HG03060 (cell line): ENCODE measurements at regions not wholly inside any gene's neighbourhood (a gene's known extent, or its start where the extent isn't known, plus 50 kb on each side); places are given as distances from the start of the nearest gene placed in this dataset.
"Not testable (repeated sequence)": the region's sequence is repeated elsewhere in the genome, so short reads cannot be mapped to it uniquely, and the experiment has no call there.

Source experiments
- ATAC-seq: cut with Tn5 transposase; IDR thresholded peaks from one replicate; pipeline ENCODE4 v1.9.1; 2021; ENCODE audit warnings: low read depth, moderate number of reproducible peaks; ENCODE audit not compliant: unreplicated experiment

GRCh38 chr10:45111509-45111908 is 110.8 kb downstream of the ZNF22 start:
- ATAC-seq: no peak

- ATAC-seq: not testable (repeated sequence)
These were observed 117.2 kb downstream of the ZNF22 start for GRCh38 chr10:45117940-45118339.

- ATAC-seq: no peak
These were observed 118.2 kb downstream of the ZNF22 start for GRCh38 chr10:45118929-45119328.

- ATAC-seq: not testable (repeated sequence)
These were observed 121.6 kb downstream of the ZNF22 start for GRCh38 chr10:45122180-45122860.

GRCh38 chr10:45135443-45136198 is 134.9 kb downstream of the ZNF22 start:
- no peak for ATAC-seq

- ATAC-seq: no peak
These were observed 135.5 kb downstream of the ZNF22 start for GRCh38 chr10:45136256-45136655.

- ATAC-seq: no peak
These were observed 143.8 kb downstream of the ZNF22 start for GRCh38 chr10:45144326-45145070.

GRCh38 chr10:45145143-45145542 is 144.4 kb downstream of the ZNF22 start:
- not testable (repeated sequence) for ATAC-seq

- ATAC-seq: no peak
These were observed 146.3 kb downstream of the ZNF22 start for GRCh38 chr10:45147000-45147399.

GRCh38 chr10:45150997-45151396 is 150.3 kb downstream of the ZNF22 start:
- ATAC-seq: no peak

- ATAC-seq: no peak
These were observed 150.9 kb downstream of the ZNF22 start for GRCh38 chr10:45151467-45152214.

GRCh38 chr10:45152726-45153125 is 152.0 kb downstream of the ZNF22 start:
- ATAC-seq: no peak

- no peak for ATAC-seq
These were observed 153.8 kb downstream of the ZNF22 start for GRCh38 chr10:45154502-45154901.

GRCh38 chr10:45155784-45156183 is 155.1 kb downstream of the ZNF22 start:
- no peak for ATAC-seq

- ATAC-seq: no peak
These were observed 155.1 kb downstream of the OR13A1 start for GRCh38 chr10:45160271-45160670.

GRCh38 chr10:45163315-45163975 is 152.0 kb downstream of the OR13A1 start:
- ATAC-seq: no peak

GRCh38 chr10:45175520-45176118 is 139.8 kb downstream of the OR13A1 start:
- not testable (repeated sequence) for ATAC-seq

GRCh38 chr10:45179691-45180090 is 135.7 kb downstream of the OR13A1 start:
- no peak for ATAC-seq

- no peak for ATAC-seq
These were observed 134.9 kb downstream of the OR13A1 start for GRCh38 chr10:45180507-45180906.
